H1 (cell line): ENCODE measurements at regions not wholly inside any gene's neighbourhood (a gene's known extent, or its start where the extent isn't known, plus 50 kb on each side); places are given as distances from the start of the nearest gene placed in this dataset.

Source experiments
- CHD7 ChIP-seq: fragments of 300-600 bp; sonication (generic); IDR thresholded peaks from 2 replicates; pipeline ENCODE4 v1.7.1; 2012; ENCODE audit warnings: low read length, moderate library complexity, mild to moderate bottlenecking, inconsistent platforms; ENCODE audit not compliant: insufficient replicate concordance
- RNF2 ChIP-seq: fragments of 200-900, 300-1000 bp; sonication (generic); IDR thresholded peaks from 2 replicates; pipeline ENCODE4 v1.7.1; 2016; ENCODE audit warnings: borderline replicate concordance, low read depth, mild to moderate bottlenecking, antibody characterized with exemption, low read length; ENCODE audit not compliant: poor library complexity, severe bottlenecking; ENCODE audit errors: missing control alignments

GRCh38 chr1:4463631-4464030 lies 190.8 kb upstream of the AJAP1 start (continued):
- TF ChIP-seq CHD7, result no peak
- no peak for TF ChIP-seq RNF2
- TF ChIP-seq, all 59 proteins: peak for 0
